HG03521 (cell line): ENCODE measurements at regions not wholly inside any gene's neighbourhood (a gene's known extent, or its start where the extent isn't known, plus 50 kb on each side); places are given as distances from the start of the nearest gene placed in this dataset.

Experiments
- ATAC-seq: cut with Tn5 transposase; IDR thresholded peaks from one replicate; pipeline ENCODE4 v1.9.1; 2021; ENCODE audit warnings: mild to moderate bottlenecking, moderate library complexity; ENCODE audit not compliant: unreplicated experiment

- no peak for ATAC-seq
Observed at GRCh38 chr6:169883316-169883715, 131.9 kb downstream of the ERMARD start.

- ATAC-seq, result no peak
Observed at GRCh38 chr6:169881976-169882375, 130.6 kb downstream of the ERMARD start.

GRCh38 chr6:169881398-169881797 is 130.0 kb downstream of the ERMARD start:
- no peak for ATAC-seq

GRCh38 chr6:169880516-169880915 is 129.1 kb downstream of the ERMARD start:
- no peak for ATAC-seq

- no peak for ATAC-seq
Observed at GRCh38 chr6:169869301-169869700, 117.9 kb downstream of the ERMARD start.

GRCh38 chr6:169868458-169868857 is 117.0 kb downstream of the ERMARD start:
- ATAC-seq, result peak; percentile 51

GRCh38 chr6:169867751-169868191 is 116.3 kb downstream of the ERMARD start:
- ATAC-seq, result no peak

- no peak for ATAC-seq
Observed at GRCh38 chr6:169866668-169867521, 115.5 kb downstream of the ERMARD start.

GRCh38 chr6:169866140-169866534 is 114.7 kb downstream of the ERMARD start:
- no peak for ATAC-seq

- ATAC-seq, result no peak
Observed at GRCh38 chr6:169865346-169866139, 114.1 kb downstream of the ERMARD start.

- ATAC-seq, result no peak
Observed at GRCh38 chr6:169864148-169865020, 113.0 kb downstream of the ERMARD start.

GRCh38 chr6:169863710-169864109 is 112.3 kb downstream of the ERMARD start:
- ATAC-seq, result no peak

- ATAC-seq, result no peak
Observed at GRCh38 chr6:169862892-169863525, 111.6 kb downstream of the ERMARD start.

GRCh38 chr6:169862043-169862891 is 110.8 kb downstream of the ERMARD start:
- no peak for ATAC-seq

- no peak for ATAC-seq
Observed at GRCh38 chr6:169861431-169862042, 110.1 kb downstream of the ERMARD start.

GRCh38 chr6:169859978-169860703 is 108.7 kb downstream of the ERMARD start:
- no peak for ATAC-seq

- no peak for ATAC-seq
Observed at GRCh38 chr6:169859401-169859977, 108.1 kb downstream of the ERMARD start.

GRCh38 chr6:169858935-169859351 is 107.5 kb downstream of the ERMARD start:
- ATAC-seq, result no peak
